H9 (cell line): ENCODE measurements at regions not wholly inside any gene's neighbourhood (a gene's known extent, or its start where the extent isn't known, plus 50 kb on each side); places are given as distances from the start of the nearest gene placed in this dataset.

Experiments
- DNase-seq: peaks from one replicate; pipeline ENCODE4 v3.0.0-alpha.2; 2017
- H2AFZ ChIP-seq: one replicate; pipeline ENCODE4 v1.6.1; 2013; ENCODE audit warnings: mild to moderate bottlenecking, low read length, control low read depth, moderate library complexity
- H2AK5ac ChIP-seq: 2 replicates; pipeline ENCODE4 v1.6.1; 2013; ENCODE audit warnings: low read length, control low read depth, mixed read lengths; ENCODE audit not compliant: insufficient read length
- H2BK120ac ChIP-seq: one replicate; pipeline ENCODE4 v1.6.1; 2013; ENCODE audit warnings: low read depth, mild to moderate bottlenecking, low read length, control low read depth, inconsistent platforms; ENCODE audit not compliant: poor library complexity, severe bottlenecking
- H2BK12ac ChIP-seq: 2 replicates; pipeline ENCODE4 v1.6.1; 2013; ENCODE audit warnings: low read length, control low read depth, mixed read lengths, low read depth; ENCODE audit not compliant: insufficient read length
- H2BK15ac ChIP-seq: 2 replicates; pipeline ENCODE4 v1.6.1; 2013; ENCODE audit warnings: low read depth, low read length, control low read depth
- H2BK20ac ChIP-seq: one replicate; pipeline ENCODE4 v1.6.1; 2013; ENCODE audit warnings: low read depth, mild to moderate bottlenecking, low read length, control low read depth, inconsistent platforms; ENCODE audit not compliant: poor library complexity, severe bottlenecking
- H2BK5ac ChIP-seq: 2 replicates; pipeline ENCODE4 v1.6.1; 2013; ENCODE audit warnings: low read length, control low read depth, mixed read lengths; ENCODE audit not compliant: insufficient read length
- H3K14ac ChIP-seq: 2 replicates; pipeline ENCODE4 v1.6.1; 2013; ENCODE audit warnings: low read length, control low read depth; ENCODE audit not compliant: insufficient read depth
- H3K18ac ChIP-seq: 2 replicates; pipeline ENCODE4 v1.6.1; 2013; ENCODE audit warnings: low read depth, mild to moderate bottlenecking, mixed read lengths, low read length, control low read depth; ENCODE audit not compliant: insufficient read length
- H3K23ac ChIP-seq: 2 replicates; pipeline ENCODE4 v1.6.1; 2013; ENCODE audit warnings: low read length, control low read depth, mixed read lengths, low read depth; ENCODE audit not compliant: insufficient read length
- H3K23me2 ChIP-seq: 2 replicates; pipeline ENCODE4 v1.6.1; 2013; ENCODE audit warnings: low read depth, mild to moderate bottlenecking, mixed read lengths, low read length, control low read depth; ENCODE audit not compliant: insufficient read length, poor library complexity, severe bottlenecking
- H3K27ac ChIP-seq: 2 replicates; pipeline ENCODE4 v1.5.1; 2013; ENCODE audit warnings: low read length, control low read depth, mixed read lengths, low read depth; ENCODE audit not compliant: insufficient read length
- H3K27me3 ChIP-seq: 2 replicates; pipeline ENCODE4 v1.6.1; 2013; ENCODE audit warnings: low read length, control low read depth, inconsistent platforms; ENCODE audit not compliant: insufficient read depth
- H3K4ac ChIP-seq: 2 replicates; pipeline ENCODE4 v1.6.1; 2013; ENCODE audit warnings: low read depth, mild to moderate bottlenecking, control low read depth, inconsistent platforms, low read length, moderate library complexity
- H3K4me1 ChIP-seq: 2 replicates; pipeline ENCODE4 v1.6.1; 2013; ENCODE audit warnings: low read length, control low read depth, inconsistent platforms; ENCODE audit not compliant: insufficient read depth
- H3K4me2 ChIP-seq: 2 replicates; pipeline ENCODE4 v1.6.1; 2013; ENCODE audit warnings: low read length, control low read depth, mixed read lengths; ENCODE audit not compliant: insufficient read length, insufficient read depth
- H3K56ac ChIP-seq: 2 replicates; pipeline ENCODE4 v1.6.1; 2013; ENCODE audit warnings: low read depth, mild to moderate bottlenecking, mixed read lengths, low read length, control low read depth; ENCODE audit not compliant: insufficient read length
- H3K79me1 ChIP-seq: 2 replicates; pipeline ENCODE4 v1.6.1; 2013; ENCODE audit warnings: low read depth, mild to moderate bottlenecking, moderate library complexity, low read length, control low read depth, inconsistent platforms; ENCODE audit not compliant: insufficient read depth, poor library complexity, severe bottlenecking
- H3K79me2 ChIP-seq: 2 replicates; pipeline ENCODE4 v1.6.1; 2013; ENCODE audit warnings: low read length, control low read depth, inconsistent platforms; ENCODE audit not compliant: insufficient read depth
- H3K9ac ChIP-seq: 2 replicates; pipeline ENCODE4 v1.6.1; 2013; ENCODE audit warnings: low read length, control low read depth, mixed read lengths; ENCODE audit not compliant: insufficient read length; ENCODE audit errors: extremely low read depth
- H3K9me3 ChIP-seq: one replicate; pipeline ENCODE4 v1.6.1; 2013; ENCODE audit warnings: low read depth, low read length, inconsistent platforms; ENCODE audit not compliant: control insufficient read depth
- H3T11ph ChIP-seq: one replicate; pipeline ENCODE4 v1.6.1; 2013; ENCODE audit warnings: mild to moderate bottlenecking, low read length, control low read depth, inconsistent platforms
- H4K20me1 ChIP-seq: one replicate; pipeline ENCODE4 v1.6.1; 2013; ENCODE audit not compliant: control insufficient read depth, insufficient read length, insufficient read depth
- H4K5ac ChIP-seq: 2 replicates; pipeline ENCODE4 v1.6.1; 2013; ENCODE audit warnings: low read depth, mild to moderate bottlenecking, mixed read lengths, low read length, control low read depth; ENCODE audit not compliant: insufficient read length
- H4K8ac ChIP-seq: replicated peaks from 2 replicates; pipeline ENCODE4 v1.6.1; 2013; ENCODE audit warnings: low read length, control low read depth, mixed read lengths, low read depth; ENCODE audit not compliant: insufficient read length
- H4K91ac ChIP-seq: 2 replicates; pipeline ENCODE4 v1.6.1; 2013; ENCODE audit warnings: low read depth, mild to moderate bottlenecking, moderate library complexity, mixed read lengths, low read length, control low read depth; ENCODE audit not compliant: insufficient read length
- H3K27ac Mint-ChIP-seq, 3 experiments: 2 replicates in 2 of 3; 3 replicates in 1 of 3; pipeline ENCODE4 v1.8.0; 2020 to 2021; ENCODE audit warnings: mixed read lengths in 3 of 3, mild to moderate bottlenecking in 1 of 3, moderate library complexity in 1 of 3
- H3K27me3 Mint-ChIP-seq: 2 replicates; pipeline ENCODE4 v1.8.0; 2021; ENCODE audit warnings: low read depth, mild to moderate bottlenecking, moderate library complexity, mixed read lengths
- H3K36me3 Mint-ChIP-seq, 3 experiments: 2 replicates in 2 of 3; 3 replicates in 1 of 3; pipeline ENCODE4 v1.8.0; 2020 to 2021; ENCODE audit warnings: low read depth in 3 of 3, mixed read lengths in 3 of 3; ENCODE audit not compliant: insufficient read depth in 1 of 3
- H3K4me1 Mint-ChIP-seq, 2 experiments: 2 replicates each; pipeline ENCODE4 v1.8.0; 2020; ENCODE audit warnings: mixed read lengths in 2 of 2
- H3K4me3 Mint-ChIP-seq, 2 experiments: 2 replicates in 1 of 2; 3 replicates in 1 of 2; pipeline ENCODE4 v1.8.0; 2020 to 2021; ENCODE audit warnings: mild to moderate bottlenecking in 2 of 2, mixed read lengths in 2 of 2, moderate library complexity in 1 of 2
- H3K9me3 Mint-ChIP-seq, 2 experiments: 2 replicates in 1 of 2; 3 replicates in 1 of 2; pipeline ENCODE4 v1.8.0; 2020; ENCODE audit warnings: mild to moderate bottlenecking in 2 of 2, mixed read lengths in 2 of 2, moderate library complexity in 1 of 2
- WGBS: extraction: QIAGEN DNeasy Blood & Tissue Kit; methylation state at CpG from one replicate; pipeline ENCODE4 v1.1.7; 2013; ENCODE audit warnings: missing lambda C conversion rate, low lambda C conversion rate, mixed read lengths; ENCODE audit not compliant: insufficient read length; ENCODE audit errors: extremely low coverage; 5-methylcytosine and 5-hydroxymethylcytosine counted together
- TF ChIP-seq, protein P1 (sequence below): fragments of 200-600 bp; sonication (generic); conservative IDR thresholded peaks from 3 replicates; pipeline ENCODE4 v1.8.0; 2021; ENCODE audit warnings: antibody characterized with exemption, mild to moderate bottlenecking

DNA sequence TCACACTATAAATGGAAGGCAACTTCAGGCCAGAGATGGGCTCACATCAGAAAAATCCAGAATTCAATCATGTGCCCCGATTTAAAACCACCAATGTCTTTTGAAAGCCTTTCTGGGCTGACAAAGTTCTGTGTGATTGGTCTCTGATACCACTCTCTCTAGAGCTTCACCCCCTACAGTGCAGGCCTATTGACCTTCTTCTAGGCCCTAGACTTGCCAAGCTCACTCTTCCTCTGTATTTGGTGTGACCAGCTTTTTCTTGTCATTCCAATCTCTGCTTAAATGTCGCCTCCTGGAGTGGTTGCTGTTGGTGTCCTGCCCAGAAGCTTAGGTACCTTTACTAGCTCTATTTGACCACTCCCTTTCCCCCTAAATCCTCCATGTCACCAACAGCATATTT is 78.7 kb downstream of the GCNT4 start:
- H3K23me2 ChIP-seq = no peaks in the 10 kb centered on the region
- H3T11ph ChIP-seq = no peak overlapping the region
- TF ChIP-seq, protein P1, sequence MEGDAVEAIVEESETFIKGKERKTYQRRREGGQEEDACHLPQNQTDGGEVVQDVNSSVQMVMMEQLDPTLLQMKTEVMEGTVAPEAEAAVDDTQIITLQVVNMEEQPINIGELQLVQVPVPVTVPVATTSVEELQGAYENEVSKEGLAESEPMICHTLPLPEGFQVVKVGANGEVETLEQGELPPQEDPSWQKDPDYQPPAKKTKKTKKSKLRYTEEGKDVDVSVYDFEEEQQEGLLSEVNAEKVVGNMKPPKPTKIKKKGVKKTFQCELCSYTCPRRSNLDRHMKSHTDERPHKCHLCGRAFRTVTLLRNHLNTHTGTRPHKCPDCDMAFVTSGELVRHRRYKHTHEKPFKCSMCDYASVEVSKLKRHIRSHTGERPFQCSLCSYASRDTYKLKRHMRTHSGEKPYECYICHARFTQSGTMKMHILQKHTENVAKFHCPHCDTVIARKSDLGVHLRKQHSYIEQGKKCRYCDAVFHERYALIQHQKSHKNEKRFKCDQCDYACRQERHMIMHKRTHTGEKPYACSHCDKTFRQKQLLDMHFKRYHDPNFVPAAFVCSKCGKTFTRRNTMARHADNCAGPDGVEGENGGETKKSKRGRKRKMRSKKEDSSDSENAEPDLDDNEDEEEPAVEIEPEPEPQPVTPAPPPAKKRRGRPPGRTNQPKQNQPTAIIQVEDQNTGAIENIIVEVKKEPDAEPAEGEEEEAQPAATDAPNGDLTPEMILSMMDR = no peak
- Mint-ChIP-seq H3K4me1 (peaks cover 12 to 22% of the 10 kb centered on the region in 2 experiments), H3K36me3 (peaks cover 5 to 8% (median 6%) of the 10 kb centered on the region in 3 experiments; a peak in 5 of 7 replicates), H3K9me3 (peaks cover 9 to 10% of the 10 kb centered on the region in 2 experiments; a peak in 4 of 5 replicates), H3K27me3 (no peaks in the 10 kb centered on the region), H3K27ac (peak overlapping the region in 1 of 3 experiments; percentile 60; a peak in 1 of 7 replicates), H3K4me3 (no peak overlapping the region)
- no peaks in the 10 kb centered on the region for H3K9me3 ChIP-seq
- H4K5ac ChIP-seq = no peak overlapping the region
- no peaks in the 10 kb centered on the region for H4K20me1 ChIP-seq
- no CpG with 5 or more reads among the region's 2 CpGs for WGBS
- no peak overlapping the region for H2BK5ac ChIP-seq
- no peak overlapping the region for H2BK120ac ChIP-seq
- no peak overlapping the region for H2BK15ac ChIP-seq
- H3K27me3 ChIP-seq = no peaks in the 10 kb centered on the region
- H3K9ac ChIP-seq = no peak overlapping the region
- H4K91ac ChIP-seq = no peak overlapping the region
- H3K56ac ChIP-seq = no peak overlapping the region
- H3K4me1 ChIP-seq = no peaks in the 10 kb centered on the region
- H2AFZ ChIP-seq = no peak overlapping the region
- no peak overlapping the region for H3K4ac ChIP-seq
- H3K79me1 ChIP-seq = no peaks in the 10 kb centered on the region
- no peak overlapping the region for H3K14ac ChIP-seq
- no peak overlapping the region for H4K8ac ChIP-seq
- H3K4me2 ChIP-seq = no peak overlapping the region
- no peak for DNase-seq
- H3K79me2 ChIP-seq = no peaks in the 10 kb centered on the region
- H2BK20ac ChIP-seq = no peak overlapping the region
- no peak overlapping the region for H3K18ac ChIP-seq
- no peak overlapping the region for H2BK12ac ChIP-seq
- H3K27ac ChIP-seq = no peak overlapping the region
- H3K23ac ChIP-seq = no peak overlapping the region
- H2AK5ac ChIP-seq = no peak overlapping the region
